IMR-90 (cell line): ENCODE measurements at regions not wholly inside any gene's neighbourhood (a gene's known extent, or its start where the extent isn't known, plus 50 kb on each side); places are given as distances from the start of the nearest gene placed in this dataset.

Experiments
- MAZ ChIP-seq: IDR thresholded peaks from 2 replicates; pipeline ENCODE4 v1.6.1; 2012; ENCODE audit warnings: low read depth, mild to moderate bottlenecking, low read length, improper control_type of control experiment, moderate library complexity, borderline replicate concordance
- POLR2A ChIP-seq: IDR thresholded peaks from 2 replicates; pipeline ENCODE4 v1.6.1; 2012; ENCODE audit warnings: mild to moderate bottlenecking, low read depth, low read length
- SMC3 ChIP-seq: fragments of 150-350 bp; IDR thresholded peaks from 2 replicates; pipeline ENCODE4 v1.6.1; 2016; ENCODE audit warnings: low read depth, mild to moderate bottlenecking, antibody characterized with exemption, low read length, moderate library complexity
- TF ChIP-seq, protein P1 (sequence below): conservative IDR thresholded peaks from 2 replicates; pipeline ENCODE4 v1.5.1; 2012; ENCODE audit warnings: mild to moderate bottlenecking, low read depth, low read length, improper control_type of control experiment

DNA sequence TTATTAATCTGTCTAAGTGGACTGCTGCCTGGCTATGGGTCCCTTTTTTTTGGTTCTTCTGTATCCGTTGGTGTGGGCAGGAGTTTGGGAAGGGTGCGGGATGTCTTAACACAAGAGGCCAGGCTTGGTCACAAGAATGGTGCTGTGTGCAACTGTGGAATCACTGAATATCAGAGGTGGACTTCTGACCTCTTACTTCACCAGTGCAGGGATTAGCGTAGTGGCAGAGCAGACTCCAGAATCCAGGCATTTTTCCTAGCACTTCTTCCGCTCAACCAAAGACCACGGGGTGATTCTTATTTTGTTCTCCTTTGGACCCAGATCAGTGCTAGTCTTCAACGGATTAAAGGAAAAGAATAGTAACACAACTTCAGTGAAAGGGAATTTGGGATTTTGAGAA is 254.3 kb upstream of the TNP1 start:
- TF ChIP-seq, protein P1, sequence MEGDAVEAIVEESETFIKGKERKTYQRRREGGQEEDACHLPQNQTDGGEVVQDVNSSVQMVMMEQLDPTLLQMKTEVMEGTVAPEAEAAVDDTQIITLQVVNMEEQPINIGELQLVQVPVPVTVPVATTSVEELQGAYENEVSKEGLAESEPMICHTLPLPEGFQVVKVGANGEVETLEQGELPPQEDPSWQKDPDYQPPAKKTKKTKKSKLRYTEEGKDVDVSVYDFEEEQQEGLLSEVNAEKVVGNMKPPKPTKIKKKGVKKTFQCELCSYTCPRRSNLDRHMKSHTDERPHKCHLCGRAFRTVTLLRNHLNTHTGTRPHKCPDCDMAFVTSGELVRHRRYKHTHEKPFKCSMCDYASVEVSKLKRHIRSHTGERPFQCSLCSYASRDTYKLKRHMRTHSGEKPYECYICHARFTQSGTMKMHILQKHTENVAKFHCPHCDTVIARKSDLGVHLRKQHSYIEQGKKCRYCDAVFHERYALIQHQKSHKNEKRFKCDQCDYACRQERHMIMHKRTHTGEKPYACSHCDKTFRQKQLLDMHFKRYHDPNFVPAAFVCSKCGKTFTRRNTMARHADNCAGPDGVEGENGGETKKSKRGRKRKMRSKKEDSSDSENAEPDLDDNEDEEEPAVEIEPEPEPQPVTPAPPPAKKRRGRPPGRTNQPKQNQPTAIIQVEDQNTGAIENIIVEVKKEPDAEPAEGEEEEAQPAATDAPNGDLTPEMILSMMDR: no peak
- no peak for TF ChIP-seq POLR2A
- no peak for TF ChIP-seq MAZ
- no peak for TF ChIP-seq SMC3
